GM12878 (cell line): ENCODE measurements at regions not wholly inside any gene's neighbourhood (a gene's known extent, or its start where the extent isn't known, plus 50 kb on each side); places are given as distances from the start of the nearest gene placed in this dataset.

Experiments used
- ATAC-seq: fragments of 200-7000 bp; cut with Tn5 transposase; 3 replicates; pipeline ENCODE4 v1.9.1; 2020; ENCODE audit warnings: mild to moderate bottlenecking, moderate library complexity
- BruUV-seq: library from RNA; stranded (reverse); fragments of 400-500 nt; replicated peaks from 2 replicates; lab custom pipeline; 2021; lab: Mats Ljungman, UMichigan
- CTCF ChIA-PET: fragments of 300-600 bp; sonication (Branson Sonifier 250); formaldehyde crosslinking; extraction: SDS; loops from one replicate; lab custom pipeline; 2021; ENCODE audit warnings: inconsistent platforms; lab: Yijun Ruan, JAX
- POLR2A ChIA-PET: fragments of 350-600 bp; formaldehyde crosslinking; extraction: SDS; loops from one replicate; lab custom pipeline; 2021; ENCODE audit warnings: inconsistent platforms; lab: Charles Lee
- RAD21 ChIA-PET: fragments of 300-600 bp; sonication (Branson Sonifier 250); formaldehyde crosslinking; loops from one replicate; lab custom pipeline; 2023; ENCODE audit warnings: antibody characterized with exemption; ENCODE audit not compliant: unreplicated experiment; lab: Charles Lee
- SMC1A ChIA-PET: fragments of 300-600 bp; sonication (Branson Sonifier 250); formaldehyde crosslinking; loops from one replicate; lab custom pipeline; 2023; ENCODE audit not compliant: unreplicated experiment, uncharacterized antibody; lab: Charles Lee
- DNase-seq: peaks from one replicate; pipeline ENCODE4 v3.0.0-alpha.2; 2011; ENCODE audit warnings: low read depth, low spot score
- FAIRE-seq: peaks from 3 replicates; lab custom pipeline; 2011; peaks lifted over from hg19 to GRCh38; lab: Jason Lieb, UNC
- H2AFZ ChIP-seq: 2 replicates; pipeline ENCODE4 v1.6.0; 2011; ENCODE audit warnings: low read depth, low read length, control low read depth; ENCODE audit not compliant: control insufficient read depth
- H3K27ac ChIP-seq: 2 replicates; pipeline ENCODE4 v1.5.1; 2011; ENCODE audit warnings: control low read depth; ENCODE audit not compliant: control insufficient read depth, insufficient read depth
- H3K27me3 ChIP-seq, 2 experiments: replicated peaks in 1 of 2; 2 replicates each; pipeline versions ENCODE4 v1.6.0 to v1.6.1; 2011; ENCODE audit warnings: low read length in 1 of 2; ENCODE audit not compliant: control insufficient read depth in 2 of 2, insufficient read depth in 2 of 2
- H3K36me3 ChIP-seq, 2 experiments: 2 replicates each; pipeline ENCODE4 v1.5.1; 2011; ENCODE audit warnings: low read length in 1 of 2; ENCODE audit not compliant: control insufficient read depth in 2 of 2, insufficient read depth in 2 of 2
- H3K4me1 ChIP-seq: 2 replicates; pipeline ENCODE4 v1.6.1; 2011; ENCODE audit warnings: mild to moderate bottlenecking, low read length, moderate library complexity, mixed read lengths; ENCODE audit not compliant: control insufficient read depth, insufficient read depth
- H3K4me2 ChIP-seq: 2 replicates; pipeline ENCODE4 v1.6.0; 2011; ENCODE audit warnings: control low read depth; ENCODE audit not compliant: control insufficient read depth, insufficient read depth
- H3K4me3 ChIP-seq: fragments of 200-600 bp; sonication (generic); 2 replicates; pipeline ENCODE4 v1.5.1; 2016
- H3K79me2 ChIP-seq: 2 replicates; pipeline ENCODE4 v1.6.0; 2011; ENCODE audit warnings: low read length; ENCODE audit not compliant: control insufficient read depth, insufficient read depth
- H3K9ac ChIP-seq: 2 replicates; pipeline ENCODE4 v1.8.0; 2011; ENCODE audit warnings: low read length, control low read depth, mixed read lengths; ENCODE audit not compliant: control insufficient read depth, insufficient read depth
- H3K9me3 ChIP-seq: replicated peaks from 3 replicates; pipeline ENCODE4 v1.5.1; 2011; ENCODE audit warnings: mild to moderate bottlenecking, low read length; ENCODE audit not compliant: control insufficient read depth, insufficient read depth
- H4K20me1 ChIP-seq: 2 replicates; pipeline ENCODE4 v1.6.0; 2011; ENCODE audit not compliant: control insufficient read depth, insufficient read depth
- BACH1 ChIP-seq: fragments of 450-650 bp; IDR thresholded peaks from 2 replicates; pipeline ENCODE4 v1.6.1; 2017; ENCODE audit warnings: mild to moderate bottlenecking, borderline replicate concordance
- BMI1 ChIP-seq: fragments of 450-650 bp; IDR thresholded peaks from 2 replicates; pipeline ENCODE4 v1.6.1; 2016; ENCODE audit warnings: mild to moderate bottlenecking, moderate library complexity, borderline replicate concordance
- CBX3 ChIP-seq: fragments of 200-600 bp; sonication (generic); IDR thresholded peaks from 2 replicates; pipeline ENCODE4 v1.6.1; 2016; ENCODE audit warnings: low read depth, borderline replicate concordance
- CEBPB ChIP-seq, 2 experiments: fragments of 150-350 bp in 1 of 2; IDR thresholded peaks; 2 replicates each; pipeline ENCODE4 v1.6.1; 2012 to 2014; ENCODE audit warnings: low read depth in 2 of 2, low read length in 2 of 2, borderline replicate concordance in 1 of 2, inconsistent platforms in 1 of 2
- CHD1 ChIP-seq: IDR thresholded peaks from 2 replicates; pipeline ENCODE4 v1.6.1; 2012; ENCODE audit warnings: low read depth, low read length, improper control_type of control experiment
- KDM1A ChIP-seq: fragments of 200-600 bp; sonication (generic); IDR thresholded peaks from 2 replicates; pipeline ENCODE4 v1.6.1; 2016; ENCODE audit warnings: borderline replicate concordance
- LARP7 ChIP-seq: fragments of 450-650 bp; IDR thresholded peaks from 2 replicates; pipeline ENCODE4 v1.6.1; 2017; ENCODE audit warnings: mild to moderate bottlenecking
- NFXL1 ChIP-seq: fragments of 450-650 bp; IDR thresholded peaks from 2 replicates; pipeline ENCODE4 v1.6.1; 2017; ENCODE audit warnings: antibody characterized with exemption, mild to moderate bottlenecking, borderline replicate concordance
- NFYB ChIP-seq: IDR thresholded peaks from 2 replicates; pipeline ENCODE4 v1.6.1; 2011; ENCODE audit warnings: low read depth, mild to moderate bottlenecking, low read length, improper control_type of control experiment, moderate library complexity; ENCODE audit not compliant: insufficient read depth
- PAX5 ChIP-seq: IDR thresholded peaks from 2 replicates; pipeline ENCODE4 v1.6.1; 2011; ENCODE audit warnings: low read depth, low read length, borderline replicate concordance
- STAT1 ChIP-seq: fragments of 450-650 bp; conservative IDR thresholded peaks from 2 replicates; pipeline ENCODE4 v1.6.1; 2014; ENCODE audit warnings: antibody characterized with exemption, mild to moderate bottlenecking
- TCF3 ChIP-seq: IDR thresholded peaks from 2 replicates; pipeline ENCODE4 v1.6.1; 2012; ENCODE audit warnings: low read depth, mild to moderate bottlenecking, low read length, borderline replicate concordance; ENCODE audit not compliant: insufficient read depth
- ZZZ3 ChIP-seq: IDR thresholded peaks from 2 replicates; pipeline ENCODE4 v1.6.1; 2011; ENCODE audit warnings: low read depth; ENCODE audit not compliant: control insufficient read depth, insufficient read length
- WGBS: methylation state at CpG from one replicate; pipeline ENCODE4 v1.1.6; 2016; ENCODE audit warnings: low lambda C conversion rate; ENCODE audit not compliant: insufficient replicate concordance, insufficient coverage; ENCODE audit errors: missing lambda C conversion rate; 5-methylcytosine and 5-hydroxymethylcytosine counted together
- in situ Hi-C: fragments of 300-500 bp; cut with MboI; formaldehyde crosslinking; loops from 9 replicates; pipeline ENCODE4 v1.14.3; 2018; ENCODE audit warnings: mixed read lengths
- intact Hi-C: fragments of 100-400 bp; cut with micrococcal nuclease; formaldehyde crosslinking; loops from one replicate; pipeline ENCODE4 v1.14.2; 2022; ENCODE audit not compliant: unreplicated experiment
- TF ChIP-seq, protein P1 (sequence below): fragments of 450-650 bp; IDR thresholded peaks from 2 replicates; pipeline ENCODE4 v1.6.1; 2017; ENCODE audit warnings: borderline replicate concordance
- TF ChIP-seq, protein P2 (sequence below): fragments of 450-650 bp; formaldehyde crosslinking; IDR thresholded peaks from 2 replicates; pipeline ENCODE4 v1.5.0; 2022; ENCODE audit warnings: mild to moderate bottlenecking, missing genetic modification characterization

DNA sequence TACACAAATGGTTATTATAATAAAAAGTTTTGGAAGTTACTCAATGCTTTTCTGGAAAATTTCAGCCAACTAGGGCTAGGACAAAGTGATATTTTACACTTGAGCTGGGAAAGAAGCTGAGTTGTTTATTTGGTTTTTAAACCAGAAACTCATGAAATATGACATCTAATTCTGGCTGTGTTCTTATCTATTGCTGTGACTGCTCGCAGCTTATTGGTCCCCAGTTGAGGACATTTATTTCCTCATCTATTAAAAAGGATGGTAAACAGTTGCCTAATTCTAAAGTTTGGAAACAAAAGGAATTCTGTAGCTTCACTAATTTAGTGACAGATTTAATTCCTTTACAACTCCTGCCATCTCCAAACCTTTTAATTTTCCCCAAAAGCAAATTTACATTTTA is 487.6 kb upstream of the IL12A start:
- H3K4me2 ChIP-seq = no peak overlapping the region
- no peak overlapping the region for H3K9ac ChIP-seq
- no peaks in the 10 kb centered on the region for H3K27me3 ChIP-seq
- FAIRE-seq (no peak), ATAC-seq (no peak), DNase-seq (no peak)
- in situ Hi-C loops = no loop called here
- CTCF ChIA-PET = no interaction called here
- H3K79me2 ChIP-seq = no peaks in the 10 kb centered on the region
- H3K4me3 ChIP-seq = no peak overlapping the region
- TF ChIP-seq BMI1 (no peak), BACH1 (no peak), CEBPB (IDR thresholded peaks at IDR 0.05; ENCODE audit: borderline replicate concordance in 1 of 2, low read depth in 2 of 2, low read length in 2 of 2) (no peak), STAT1 (no peak), NFXL1 (no peak), NFYB (no peak), CHD1 (no peak), ZZZ3 (no peak), PAX5 (no peak), TCF3 (no peak), KDM1A (no peak), CBX3 (no peak), LARP7 (no peak)
- TF ChIP-seq, protein P1, sequence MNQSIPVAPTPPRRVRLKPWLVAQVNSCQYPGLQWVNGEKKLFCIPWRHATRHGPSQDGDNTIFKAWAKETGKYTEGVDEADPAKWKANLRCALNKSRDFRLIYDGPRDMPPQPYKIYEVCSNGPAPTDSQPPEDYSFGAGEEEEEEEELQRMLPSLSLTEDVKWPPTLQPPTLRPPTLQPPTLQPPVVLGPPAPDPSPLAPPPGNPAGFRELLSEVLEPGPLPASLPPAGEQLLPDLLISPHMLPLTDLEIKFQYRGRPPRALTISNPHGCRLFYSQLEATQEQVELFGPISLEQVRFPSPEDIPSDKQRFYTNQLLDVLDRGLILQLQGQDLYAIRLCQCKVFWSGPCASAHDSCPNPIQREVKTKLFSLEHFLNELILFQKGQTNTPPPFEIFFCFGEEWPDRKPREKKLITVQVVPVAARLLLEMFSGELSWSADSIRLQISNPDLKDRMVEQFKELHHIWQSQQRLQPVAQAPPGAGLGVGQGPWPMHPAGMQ = no peak
- TF ChIP-seq, protein P2, sequence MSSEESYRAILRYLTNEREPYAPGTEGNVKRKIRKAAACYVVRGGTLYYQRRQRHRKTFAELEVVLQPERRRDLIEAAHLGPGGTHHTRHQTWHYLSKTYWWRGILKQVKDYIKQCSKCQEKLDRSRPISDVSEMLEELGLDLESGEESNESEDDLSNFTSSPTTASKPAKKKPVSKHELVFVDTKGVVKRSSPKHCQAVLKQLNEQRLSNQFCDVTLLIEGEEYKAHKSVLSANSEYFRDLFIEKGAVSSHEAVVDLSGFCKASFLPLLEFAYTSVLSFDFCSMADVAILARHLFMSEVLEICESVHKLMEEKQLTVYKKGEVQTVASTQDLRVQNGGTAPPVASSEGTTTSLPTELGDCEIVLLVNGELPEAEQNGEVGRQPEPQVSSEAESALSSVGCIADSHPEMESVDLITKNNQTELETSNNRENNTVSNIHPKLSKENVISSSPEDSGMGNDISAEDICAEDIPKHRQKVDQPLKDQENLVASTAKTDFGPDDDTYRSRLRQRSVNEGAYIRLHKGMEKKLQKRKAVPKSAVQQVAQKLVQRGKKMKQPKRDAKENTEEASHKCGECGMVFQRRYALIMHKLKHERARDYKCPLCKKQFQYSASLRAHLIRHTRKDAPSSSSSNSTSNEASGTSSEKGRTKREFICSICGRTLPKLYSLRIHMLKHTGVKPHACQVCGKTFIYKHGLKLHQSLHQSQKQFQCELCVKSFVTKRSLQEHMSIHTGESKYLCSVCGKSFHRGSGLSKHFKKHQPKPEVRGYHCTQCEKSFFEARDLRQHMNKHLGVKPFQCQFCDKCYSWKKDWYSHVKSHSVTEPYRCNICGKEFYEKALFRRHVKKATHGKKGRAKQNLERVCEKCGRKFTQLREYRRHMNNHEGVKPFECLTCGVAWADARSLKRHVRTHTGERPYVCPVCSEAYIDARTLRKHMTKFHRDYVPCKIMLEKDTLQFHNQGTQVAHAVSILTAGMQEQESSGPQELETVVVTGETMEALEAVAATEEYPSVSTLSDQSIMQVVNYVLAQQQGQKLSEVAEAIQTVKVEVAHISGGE (CRISPR knock-in tag) = no peak
- no peaks in the 10 kb centered on the region for H3K4me1 ChIP-seq
- H4K20me1 ChIP-seq = no peaks in the 10 kb centered on the region
- WGBS = 25% methylated on average over 1 of the region's 1 CpG
- no peak overlapping the region for H2AFZ ChIP-seq
- H3K36me3 ChIP-seq = no peaks in the 10 kb centered on the region
- SMC1A ChIA-PET = no interaction called here
- no TSS peak for BruUV-seq
- intact Hi-C loops = no loop called here
- H3K27ac ChIP-seq = no peak overlapping the region
- H3K9me3 ChIP-seq = no peaks in the 10 kb centered on the region
- RAD21 ChIA-PET = no interaction called here
- POLR2A ChIA-PET = no interaction called here
